ENCODE measurements at regions not wholly inside any gene's neighbourhood (a gene's known extent, or its start where the extent isn't known, plus 50 kb on each side); places are given as distances from the start of the nearest gene placed in this dataset.
A peak's percentile ranks its signal among the peaks of the same experiment; 100 is the strongest.

DNA sequence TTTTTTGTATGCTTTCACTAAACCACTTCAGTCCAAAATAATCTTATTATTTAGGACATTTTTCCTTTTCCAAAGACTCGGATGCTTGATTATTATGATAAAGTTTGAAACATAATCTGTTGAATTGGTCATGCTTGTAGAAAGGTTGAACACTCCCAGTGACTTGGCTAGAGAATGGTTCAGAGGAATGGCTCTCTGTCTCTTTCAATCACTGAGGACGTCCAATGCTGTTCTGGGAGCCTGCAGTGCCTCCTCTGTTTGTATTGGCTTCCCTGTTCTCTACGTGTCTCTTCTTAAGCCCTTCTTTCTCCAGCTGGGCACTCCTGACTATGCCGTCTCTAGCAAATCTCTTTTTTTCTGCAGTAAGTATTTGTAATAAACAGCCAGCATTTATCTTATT is 369.0 kb upstream of the DYNLRB2 start:
- Histone ChIP-seq H3K27me3 (ENCODE audit: control insufficient read depth in 2 of 2, insufficient read depth in 2 of 2, low read length in 2 of 2) (peaks cover 0 to 3% of the 10 kb centered on the region in 2 donors), H3K9me3 (ENCODE audit: control insufficient read depth in 2 of 2, low read length in 2 of 2) (no peaks in the 10 kb centered on the region), H3K27ac (ENCODE audit: low read depth in 2 of 2, low read length in 2 of 2) (no peak overlapping the region), H3K9ac (ENCODE audit: low read depth in 1 of 2, low read length in 2 of 2) (no peak overlapping the region), H3K4me1 (ENCODE audit: control insufficient read depth in 2 of 2, insufficient read depth in 2 of 2, low read length in 2 of 2) (no peaks in the 10 kb centered on the region), H3K4me3 (ENCODE audit: low read length in 2 of 2) (no peak overlapping the region), H3K36me3 (ENCODE audit: control insufficient read depth in 2 of 2, insufficient read depth in 2 of 2, low read length in 2 of 2) (no peaks in the 10 kb centered on the region)

DNA sequence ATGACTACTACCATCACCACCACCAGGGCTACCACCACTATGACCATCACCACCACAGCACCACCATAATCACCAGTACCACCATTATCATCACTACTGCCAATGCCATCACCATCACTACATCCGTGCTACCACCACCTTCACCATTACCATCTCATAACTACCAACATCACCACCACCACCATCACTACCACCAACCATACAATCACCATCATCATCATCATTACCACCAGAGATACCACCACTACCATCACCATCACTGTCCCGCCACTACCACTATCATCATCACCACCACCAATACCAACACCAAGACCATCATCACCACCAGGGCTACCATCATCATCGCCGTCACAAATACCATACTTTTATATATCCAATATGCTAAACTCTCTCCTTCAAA is 369.6 kb upstream of the DYNLRB2 start:
- no peak overlapping the region for H3K27ac ChIP-seq (ENCODE audit: low read depth in 2 of 2, low read length in 2 of 2)
- no peak overlapping the region for H3K4me3 ChIP-seq (ENCODE audit: low read length in 2 of 2)
- no peaks in the 10 kb centered on the region for H3K9me3 ChIP-seq (ENCODE audit: control insufficient read depth in 2 of 2, low read length in 2 of 2)
- no peaks in the 10 kb centered on the region for H3K4me1 ChIP-seq (ENCODE audit: control insufficient read depth in 2 of 2, insufficient read depth in 2 of 2, low read length in 2 of 2)
- H3K36me3 ChIP-seq (ENCODE audit: control insufficient read depth in 2 of 2, insufficient read depth in 2 of 2, low read length in 2 of 2) = no peaks in the 10 kb centered on the region
- H3K9ac ChIP-seq (ENCODE audit: low read depth in 1 of 2, low read length in 2 of 2) = no peak overlapping the region
- H3K27me3 ChIP-seq (ENCODE audit: control insufficient read depth in 2 of 2, insufficient read depth in 2 of 2, low read length in 2 of 2) = peaks cover 0 to 5% of the 10 kb centered on the region in 2 donors

DNA sequence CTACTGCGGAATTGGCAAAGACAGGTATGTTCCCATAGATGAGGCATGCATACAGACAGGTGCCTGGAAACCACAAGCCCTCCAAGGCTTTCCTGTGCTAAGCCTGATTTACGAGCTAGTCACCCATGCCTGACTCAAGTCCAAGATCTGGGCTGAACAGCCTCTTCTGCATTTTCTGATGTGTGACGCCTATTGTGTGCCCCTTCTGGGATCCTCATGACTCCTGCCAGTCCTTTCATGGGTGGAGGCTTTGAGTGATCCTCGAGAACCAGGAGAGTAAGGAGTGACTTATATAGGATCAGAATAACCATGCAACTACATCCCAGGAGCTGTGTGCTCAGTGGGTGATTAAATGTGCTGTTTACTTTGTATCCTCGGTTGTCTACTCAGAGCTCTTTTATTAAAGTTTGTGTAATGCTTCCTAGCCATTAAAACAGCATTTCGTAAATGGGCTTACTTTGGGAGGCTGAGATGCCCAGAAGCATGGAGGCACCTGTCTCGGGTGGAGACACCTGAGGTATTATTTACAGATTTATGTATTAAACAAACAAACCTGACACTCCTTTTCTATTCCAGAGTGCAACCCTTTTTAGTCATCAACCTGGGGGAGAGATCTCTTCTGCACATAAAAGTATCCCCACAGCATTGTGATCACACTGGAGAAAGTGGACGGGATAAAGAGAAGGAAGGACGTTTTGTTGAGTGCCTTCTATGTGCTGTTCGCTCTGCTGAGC is 373.0 kb upstream of the DYNLRB2 start:
- Histone ChIP-seq H3K27ac (ENCODE audit: low read depth in 2 of 2, low read length in 2 of 2) (no peak overlapping the region), H3K4me3 (ENCODE audit: low read length in 2 of 2) (no peak overlapping the region), H3K27me3 (ENCODE audit: control insufficient read depth in 2 of 2, insufficient read depth in 2 of 2, low read length in 2 of 2) (peaks cover 0 to 6% of the 10 kb centered on the region in 2 donors), H3K36me3 (ENCODE audit: control insufficient read depth in 2 of 2, insufficient read depth in 2 of 2, low read length in 2 of 2) (no peaks in the 10 kb centered on the region), H3K9me3 (ENCODE audit: control insufficient read depth in 2 of 2, low read length in 2 of 2) (no peaks in the 10 kb centered on the region), H3K9ac (ENCODE audit: low read depth in 1 of 2, low read length in 2 of 2) (no peak overlapping the region), H3K4me1 (ENCODE audit: control insufficient read depth in 2 of 2, insufficient read depth in 2 of 2, low read length in 2 of 2) (no peaks in the 10 kb centered on the region)

DNA sequence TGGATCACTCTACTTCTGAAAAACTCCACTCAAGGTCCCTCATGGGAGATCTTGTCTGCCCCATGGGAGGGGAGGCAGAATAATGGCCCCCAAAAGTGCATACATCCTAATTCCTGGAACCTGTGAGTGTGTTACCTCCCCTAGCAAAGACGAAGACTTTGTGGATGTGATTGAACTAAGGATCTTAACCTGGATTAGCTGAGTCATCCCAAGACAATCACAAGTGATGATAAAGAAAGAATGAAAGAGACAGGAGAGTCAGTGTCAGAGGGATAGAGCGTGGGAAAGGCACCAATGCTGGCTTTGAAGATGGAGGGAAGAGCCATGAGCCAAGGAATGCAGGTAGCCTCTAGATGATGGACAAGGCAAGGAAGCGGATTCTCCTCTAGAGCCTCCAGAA is 374.7 kb upstream of the DYNLRB2 start:
- Histone ChIP-seq H3K4me1 (ENCODE audit: control insufficient read depth in 2 of 2, insufficient read depth in 2 of 2, low read length in 2 of 2) (no peaks in the 10 kb centered on the region), H3K9ac (ENCODE audit: low read depth in 1 of 2, low read length in 2 of 2) (no peak overlapping the region), H3K27me3 (ENCODE audit: control insufficient read depth in 2 of 2, insufficient read depth in 2 of 2, low read length in 2 of 2) (peaks cover 0 to 5% of the 10 kb centered on the region in 2 donors), H3K36me3 (ENCODE audit: control insufficient read depth in 2 of 2, insufficient read depth in 2 of 2, low read length in 2 of 2) (no peaks in the 10 kb centered on the region), H3K4me3 (ENCODE audit: low read length in 2 of 2) (no peak overlapping the region), H3K27ac (ENCODE audit: low read depth in 2 of 2, low read length in 2 of 2) (no peak overlapping the region), H3K9me3 (ENCODE audit: control insufficient read depth in 2 of 2, low read length in 2 of 2) (no peaks in the 10 kb centered on the region)

DNA sequence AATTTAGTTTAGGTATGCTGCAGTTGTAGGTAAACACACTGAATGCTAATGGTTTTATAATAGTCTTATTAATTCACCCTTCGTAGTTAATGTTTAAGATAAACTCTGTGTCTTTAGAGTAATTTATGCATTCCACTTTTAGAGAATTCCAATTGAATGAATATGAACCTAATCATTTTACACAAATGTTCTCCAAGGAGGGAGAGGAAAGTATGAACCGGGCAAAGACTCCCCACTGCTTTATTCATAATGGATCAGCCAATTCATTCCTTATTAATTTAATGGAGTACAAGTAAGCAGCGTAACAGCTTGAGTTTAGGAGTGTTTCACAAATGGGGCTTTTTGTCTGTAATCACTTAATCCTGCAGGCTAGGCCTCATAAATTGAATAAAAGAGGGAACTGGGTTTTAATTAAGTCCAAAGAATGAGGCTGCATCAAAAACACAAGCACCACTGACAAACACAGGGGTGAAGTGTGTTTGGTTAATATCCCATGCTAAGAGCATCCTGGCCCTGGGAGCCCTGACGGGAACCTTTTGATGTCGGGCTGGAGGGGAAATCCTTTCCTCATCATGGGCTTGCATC is 375.7 kb upstream of the DYNLRB2 start:
- H3K36me3 ChIP-seq (ENCODE audit: control insufficient read depth in 2 of 2, insufficient read depth in 2 of 2, low read length in 2 of 2) = no peaks in the 10 kb centered on the region
- no peak overlapping the region for H3K4me3 ChIP-seq (ENCODE audit: low read length in 2 of 2)
- H3K9me3 ChIP-seq (ENCODE audit: control insufficient read depth in 2 of 2, low read length in 2 of 2) = no peaks in the 10 kb centered on the region
- H3K27me3 ChIP-seq (ENCODE audit: control insufficient read depth in 2 of 2, insufficient read depth in 2 of 2, low read length in 2 of 2) = peaks cover 0 to 3% of the 10 kb centered on the region in 2 donors
- no peaks in the 10 kb centered on the region for H3K4me1 ChIP-seq (ENCODE audit: control insufficient read depth in 2 of 2, insufficient read depth in 2 of 2, low read length in 2 of 2)
- no peak overlapping the region for H3K27ac ChIP-seq (ENCODE audit: low read depth in 2 of 2, low read length in 2 of 2)
- no peak overlapping the region for H3K9ac ChIP-seq (ENCODE audit: low read depth in 1 of 2, low read length in 2 of 2)

DNA sequence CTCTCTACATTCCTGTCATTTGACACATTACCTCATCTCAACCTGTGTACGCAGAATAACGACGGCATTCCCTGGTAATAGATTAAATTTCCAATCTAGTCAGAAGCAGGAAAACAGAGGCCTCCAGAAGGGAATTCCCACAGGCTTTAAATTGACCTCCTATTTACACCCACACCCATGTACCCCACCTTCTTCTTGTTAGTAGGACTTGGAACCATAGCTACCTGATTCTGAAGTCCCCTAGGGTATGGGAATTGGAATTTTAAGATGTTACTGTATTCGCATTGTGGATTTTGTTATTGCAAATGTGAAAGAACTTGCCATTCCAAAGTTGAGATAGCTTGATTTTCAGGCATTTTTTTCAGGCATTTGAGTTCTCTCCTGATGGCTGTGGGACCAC is 377.5 kb upstream of the DYNLRB2 start:
- no peak overlapping the region for H3K4me3 ChIP-seq (ENCODE audit: low read length in 2 of 2)
- no peak overlapping the region for H3K27ac ChIP-seq (ENCODE audit: low read depth in 2 of 2, low read length in 2 of 2)
- no peaks in the 10 kb centered on the region for H3K9me3 ChIP-seq (ENCODE audit: control insufficient read depth in 2 of 2, low read length in 2 of 2)
- H3K27me3 ChIP-seq (ENCODE audit: control insufficient read depth in 2 of 2, insufficient read depth in 2 of 2, low read length in 2 of 2) = peaks cover 0 to 3% of the 10 kb centered on the region in 2 donors
- H3K9ac ChIP-seq (ENCODE audit: low read depth in 1 of 2, low read length in 2 of 2) = no peak overlapping the region
- H3K4me1 ChIP-seq (ENCODE audit: control insufficient read depth in 2 of 2, insufficient read depth in 2 of 2, low read length in 2 of 2) = no peaks in the 10 kb centered on the region
- H3K36me3 ChIP-seq (ENCODE audit: control insufficient read depth in 2 of 2, insufficient read depth in 2 of 2, low read length in 2 of 2) = no peaks in the 10 kb centered on the region

DNA sequence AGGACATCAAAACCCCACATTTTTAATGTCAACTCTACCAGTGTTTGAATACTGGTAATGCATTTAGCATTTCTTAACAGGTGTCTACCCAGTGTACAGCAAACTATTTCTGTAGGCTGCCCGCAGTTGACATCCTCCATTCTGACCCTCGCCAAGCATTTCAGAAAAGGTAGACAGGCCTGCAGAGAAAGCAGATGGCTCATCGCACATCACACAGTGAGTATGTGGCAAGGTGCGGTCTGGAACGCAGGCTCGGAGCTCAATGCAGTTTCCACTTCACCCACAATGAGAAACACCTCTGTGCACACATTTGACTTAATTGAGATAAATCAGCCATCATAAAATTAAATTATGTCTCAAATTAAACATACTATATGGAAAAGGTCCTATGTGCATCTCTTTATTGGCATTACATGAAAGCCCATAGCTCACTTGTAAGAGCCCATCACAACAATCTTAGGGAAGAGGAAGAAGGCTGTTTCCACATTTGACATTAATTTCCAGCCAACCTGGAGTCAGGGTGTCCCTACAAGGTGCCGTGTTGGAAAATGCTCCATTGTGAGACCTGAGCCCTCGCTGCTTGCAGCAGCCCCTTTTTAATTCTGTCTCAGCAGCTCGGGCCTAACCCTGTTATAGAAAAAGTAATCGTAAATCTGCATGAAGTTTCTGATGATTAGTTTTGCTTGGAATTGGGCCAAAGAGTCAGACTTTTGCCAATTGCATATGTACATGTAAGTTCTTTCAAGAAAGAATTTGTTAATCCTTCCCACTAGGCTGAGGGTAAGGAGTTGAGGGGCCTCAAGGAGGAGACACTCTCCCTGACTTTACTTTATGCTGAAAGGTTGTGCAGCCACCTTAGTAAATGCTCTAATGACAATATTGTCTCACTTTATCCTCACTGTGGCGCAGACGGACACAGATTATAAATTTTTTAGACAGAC is 378.7 kb upstream of the DYNLRB2 start:
- H3K9ac ChIP-seq (ENCODE audit: low read depth in 1 of 2, low read length in 2 of 2) = no peak overlapping the region
- no peaks in the 10 kb centered on the region for H3K36me3 ChIP-seq (ENCODE audit: control insufficient read depth in 2 of 2, insufficient read depth in 2 of 2, low read length in 2 of 2)
- no peaks in the 10 kb centered on the region for H3K9me3 ChIP-seq (ENCODE audit: control insufficient read depth in 2 of 2, low read length in 2 of 2)
- no peaks in the 10 kb centered on the region for H3K4me1 ChIP-seq (ENCODE audit: control insufficient read depth in 2 of 2, insufficient read depth in 2 of 2, low read length in 2 of 2)
- no peak overlapping the region for H3K4me3 ChIP-seq (ENCODE audit: low read length in 2 of 2)
- peaks cover 0 to 3% of the 10 kb centered on the region in 2 donors for H3K27me3 ChIP-seq (ENCODE audit: control insufficient read depth in 2 of 2, insufficient read depth in 2 of 2, low read length in 2 of 2)
- no peak overlapping the region for H3K27ac ChIP-seq (ENCODE audit: low read depth in 2 of 2, low read length in 2 of 2)

DNA sequence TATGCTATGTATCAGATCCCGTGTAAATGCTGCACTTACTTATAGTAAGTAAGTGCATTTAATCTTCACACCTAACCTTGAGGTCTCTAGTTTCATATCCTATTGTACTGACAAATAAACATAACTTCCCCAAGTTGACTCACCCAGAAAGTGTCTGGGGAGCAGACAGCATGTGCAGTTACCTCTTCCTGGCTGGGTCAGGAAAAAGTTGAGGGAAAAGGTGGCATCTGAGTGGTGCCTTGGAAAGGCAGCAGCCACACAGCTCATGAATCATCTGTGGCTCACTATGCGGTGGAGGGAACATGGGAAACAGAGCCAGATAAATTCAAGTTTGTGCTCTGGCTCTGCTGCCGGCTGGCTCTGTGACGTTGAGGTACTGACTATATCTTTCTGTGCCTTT is 382.0 kb upstream of the DYNLRB2 start:
- no peak overlapping the region for H3K27ac ChIP-seq (ENCODE audit: low read depth in 2 of 2, low read length in 2 of 2)
- H3K9me3 ChIP-seq (ENCODE audit: control insufficient read depth in 2 of 2, low read length in 2 of 2) = no peaks in the 10 kb centered on the region
- no peak overlapping the region for H3K9ac ChIP-seq (ENCODE audit: low read depth in 1 of 2, low read length in 2 of 2)
- no peaks in the 10 kb centered on the region for H3K36me3 ChIP-seq (ENCODE audit: control insufficient read depth in 2 of 2, insufficient read depth in 2 of 2, low read length in 2 of 2)
- no peaks in the 10 kb centered on the region for H3K4me1 ChIP-seq (ENCODE audit: control insufficient read depth in 2 of 2, insufficient read depth in 2 of 2, low read length in 2 of 2)
- no peak overlapping the region for H3K4me3 ChIP-seq (ENCODE audit: low read length in 2 of 2)
- no peaks in the 10 kb centered on the region for H3K27me3 ChIP-seq (ENCODE audit: control insufficient read depth in 2 of 2, insufficient read depth in 2 of 2, low read length in 2 of 2)

DNA sequence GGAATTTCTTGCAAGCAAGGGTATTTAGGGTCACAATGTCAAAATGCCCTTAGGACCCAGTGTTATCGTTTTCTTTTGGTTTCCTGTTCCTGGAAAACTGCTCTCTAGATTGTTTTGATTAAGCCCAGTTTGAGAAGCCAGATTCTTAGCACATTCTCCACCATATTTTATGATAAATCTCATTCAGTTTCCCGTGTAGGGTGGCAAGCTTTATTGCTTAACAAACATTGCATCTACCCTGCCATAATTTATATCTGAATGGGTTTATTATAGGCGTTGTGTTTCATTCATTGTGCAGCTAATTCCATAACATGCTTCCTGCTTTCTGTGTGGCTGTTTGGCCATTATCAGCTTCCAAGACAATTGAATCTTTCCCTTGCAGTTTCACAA is 389.1 kb upstream of the DYNLRB2 start:
- peaks cover 10 to 12% of the 10 kb centered on the region in 2 donors for H3K4me1 ChIP-seq (ENCODE audit: control insufficient read depth in 2 of 2, insufficient read depth in 2 of 2, low read length in 2 of 2)
- H3K27me3 ChIP-seq (ENCODE audit: control insufficient read depth in 2 of 2, insufficient read depth in 2 of 2, low read length in 2 of 2) = no peaks in the 10 kb centered on the region
- peak overlapping the region; percentile 45 to 67 for H3K27ac ChIP-seq (ENCODE audit: low read depth in 2 of 2, low read length in 2 of 2)
- H3K4me3 ChIP-seq (ENCODE audit: low read length in 2 of 2) = no peak overlapping the region
- H3K9me3 ChIP-seq (ENCODE audit: control insufficient read depth in 2 of 2, low read length in 2 of 2) = no peaks in the 10 kb centered on the region
- H3K36me3 ChIP-seq (ENCODE audit: control insufficient read depth in 2 of 2, insufficient read depth in 2 of 2, low read length in 2 of 2) = no peaks in the 10 kb centered on the region
- no peak overlapping the region for H3K9ac ChIP-seq (ENCODE audit: low read depth in 1 of 2, low read length in 2 of 2)

All from mucosa of rectum (tissue), 2 donors.